ENCODE measurements at regions not wholly inside any gene's neighbourhood (a gene's known extent, or its start where the extent isn't known, plus 50 kb on each side); places are given as distances from the start of the nearest gene placed in this dataset.

GRCh38 chr15:100767001-100767825 lies 112.4 kb upstream of the ALDH1A3 start:
- no peaks in the 10 kb centered on the region for H3K27me3 ChIP-seq (replicated peaks in 1 of 4; ENCODE audit: control insufficient read depth in 3 of 4, extremely low read depth in 1 of 4, insufficient read depth in 3 of 4, low read length in 3 of 4)
- H3K9me3 ChIP-seq (ENCODE audit: insufficient read depth in 2 of 2, low read depth in 1 of 2, low read length in 1 of 2) = no peaks in the 10 kb centered on the region
- DNase-seq (ENCODE audit: low read depth in 1 of 2, low spot score in 2 of 2) = no peak
- no peak overlapping the region for H3K27ac ChIP-seq (ENCODE audit: low read depth, low read length)
- H3K79me1 ChIP-seq (ENCODE audit: low read depth, low read length) = no peaks in the 10 kb centered on the region
- H2BK120ac ChIP-seq (replicated peaks; ENCODE audit: low read depth, low read length) = no peak overlapping the region
- no peaks in the 10 kb centered on the region for H3K79me2 ChIP-seq (ENCODE audit: control insufficient read depth in 1 of 2, insufficient read depth in 2 of 2, low read length in 2 of 2)
- no peak overlapping the region for H4K5ac ChIP-seq (ENCODE audit: insufficient read length, low read depth, low read length)
- no peak for FAIRE-seq
- H2BK20ac ChIP-seq (ENCODE audit: low read length) = no peak overlapping the region
- no peak overlapping the region for H2BK5ac ChIP-seq (ENCODE audit: low read depth, low read length)
- H4K8ac ChIP-seq (ENCODE audit: extremely low read depth, insufficient read depth, low read length) = peak overlapping the region; percentile 38; the same call in 1 of the 2 replicates
- no peak overlapping the region for H3K4me2 ChIP-seq (ENCODE audit: insufficient read depth in 1 of 2, low read depth in 2 of 2, low read length in 2 of 2)
- H3K18ac ChIP-seq (ENCODE audit: extremely low read depth, low read length) = no peak overlapping the region
- ChIA-PET POLR2A (ENCODE audit: partially characterized antibody) (no interaction called here), CTCF (ENCODE audit: partially characterized antibody) (interaction anchor here (1.0 to 1.3 kb wide), 3 partner anchors 24 to 106 kb away, joined by 3 to 4 read pairs (median 4); no protein-coding TSS in a partner anchor)
- no peaks in the 10 kb centered on the region for H3K23me2 ChIP-seq (ENCODE audit: low read depth, low read length)
- no peak overlapping the region for H3K14ac ChIP-seq (ENCODE audit: insufficient read length)
- no peak overlapping the region for H3K4me3 ChIP-seq (ENCODE audit: extremely low read depth in 1 of 4, insufficient read depth in 2 of 4, low read depth in 3 of 4, low read length in 4 of 4)
- no peak overlapping the region for H3K9ac ChIP-seq (replicated peaks in 1 of 4; ENCODE audit: extremely low read depth in 1 of 4, low read depth in 3 of 4, low read length in 3 of 4)
- H3K23ac ChIP-seq (ENCODE audit: insufficient read length) = no peak overlapping the region
- H4K91ac ChIP-seq (replicated peaks; ENCODE audit: insufficient read length, low read length) = no peak overlapping the region
- peak overlapping the region; percentile 24; the same call in 1 of the 2 replicates for H2AK5ac ChIP-seq (ENCODE audit: low read depth, low read length)
- peaks cover 0 to 6% (median 0%) of the 10 kb centered on the region in 4 experiments; a peak in 2 of 7 replicates for H3K4me1 ChIP-seq (replicated peaks in 1 of 4; ENCODE audit: control insufficient read depth in 3 of 4, insufficient read depth in 4 of 4, low read length in 3 of 4)
- no peaks in the 10 kb centered on the region for H4K20me1 ChIP-seq (replicated peaks in 1 of 2; ENCODE audit: control insufficient read depth in 1 of 2, insufficient read depth in 2 of 2, low read length in 2 of 2)
- no peak overlapping the region for H2BK15ac ChIP-seq (ENCODE audit: low read length)
- no peaks in the 10 kb centered on the region for H3K36me3 ChIP-seq (ENCODE audit: control insufficient read depth in 2 of 4, insufficient read depth in 4 of 4, low read length in 3 of 4)
- no peak overlapping the region for H3K56ac ChIP-seq (replicated peaks; ENCODE audit: insufficient read length, low read depth, low read length)
- no peak overlapping the region for H2BK12ac ChIP-seq (ENCODE audit: low read depth, low read length)
- 83 to 100% methylated on average over 1 to 9 of the region's 14 CpGs for WGBS, 2 experiments (ENCODE audit: extremely low coverage in 1 of 2, insufficient coverage in 1 of 2, insufficient read length in 1 of 2, insufficient replicate concordance in 2 of 2, low coverage in 1 of 2, low lambda C conversion rate in 2 of 2, missing lambda C conversion rate in 1 of 2)
- H3K4ac ChIP-seq (replicated peaks; ENCODE audit: insufficient read length, low read depth, low read length) = no peak overlapping the region
- no peak overlapping the region for H2AFZ ChIP-seq (ENCODE audit: low read length)
- no peak for TF ChIP-seq CTBP2 (IDR thresholded peaks at IDR 0.05; ENCODE audit: borderline replicate concordance, insufficient read depth, insufficient read length, low read length)
- no peak for TF ChIP-seq ASH2L (IDR thresholded peaks at IDR 0.05; ENCODE audit: low read length)
- TF ChIP-seq RBBP5 (IDR thresholded peaks at IDR 0.05; ENCODE audit: borderline replicate concordance, low read depth, low read length) = no peak
- TF ChIP-seq BCL11A (IDR thresholded peaks at IDR 0.05; ENCODE audit: low read depth in 2 of 2, low read length in 2 of 2) = no peak
- no peak for TF ChIP-seq POLR2AphosphoS5 (IDR thresholded peaks at IDR 0.05; ENCODE audit: low read depth, low read length)
- no peak for TF ChIP-seq SIRT6 (IDR thresholded peaks at IDR 0.05; ENCODE audit: low read length)
- TF ChIP-seq TAF7 (optimal IDR thresholded peaks at IDR 0.05; ENCODE audit: borderline replicate concordance, low read depth, low read length) = no peak
- TF ChIP-seq SP2 (IDR thresholded peaks at IDR 0.05; ENCODE audit: low read length) = no peak
- no peak for TF ChIP-seq JUND (IDR thresholded peaks at IDR 0.05; ENCODE audit: low read length)
- no peak for TF ChIP-seq ZNF274 (IDR thresholded peaks at IDR 0.05; ENCODE audit: borderline replicate concordance, extremely low read depth, low read length)
- TF ChIP-seq EP300 (IDR thresholded peaks at IDR 0.05; ENCODE audit: borderline replicate concordance in 1 of 2, low read depth in 2 of 2, low read length in 2 of 2) = no peak
- TF ChIP-seq RAD21 (IDR thresholded peaks at IDR 0.05 in 1 of 2, conservative IDR thresholded peaks at IDR 0.05 in 1 of 2; ENCODE audit: low read depth in 2 of 2, low read length in 2 of 2) = no peak
- TF ChIP-seq KDM5A (IDR thresholded peaks at IDR 0.05; ENCODE audit: low read length) = no peak

Data from H1 (cell line).